Activated T-cell treated with anti-CD3 and anti-CD28 coated beads for 24 hours (primary cell): ENCODE measurements at regions not wholly inside any gene's neighbourhood (a gene's known extent, or its start where the extent isn't known, plus 50 kb on each side); places are given as distances from the start of the nearest gene placed in this dataset.

Experiments used
- DNase-seq: peaks from one replicate; pipeline ENCODE4 v3.0.0-alpha.2; 2020; ENCODE audit warnings: low read depth

GRCh38 chr1:56222914-56223540, 356.3 kb downstream of the PLPP3 start:
- DNase-seq = no peak

GRCh38 chr1:56220021-56220420, 359.3 kb downstream of the PLPP3 start:
- DNase-seq = no peak

GRCh38 chr1:56218023-56218422, 361.3 kb downstream of the PLPP3 start:
- no peak for DNase-seq

GRCh38 chr1:56216218-56216617, 363.1 kb downstream of the PLPP3 start:
- no peak for DNase-seq

GRCh38 chr1:56215771-56216170, 363.6 kb downstream of the PLPP3 start:
- no peak for DNase-seq

GRCh38 chr1:56215086-56215485, 364.3 kb downstream of the PLPP3 start:
- no peak for DNase-seq

- no peak for DNase-seq
Measured at GRCh38 chr1:56213068-56213467, 366.3 kb downstream of the PLPP3 start.

- no peak for DNase-seq
Measured at GRCh38 chr1:56212143-56212542, 367.2 kb downstream of the PLPP3 start.

GRCh38 chr1:56206391-56206790, 373.0 kb downstream of the PLPP3 start:
- no peak for DNase-seq

- DNase-seq = no peak
Measured at GRCh38 chr1:56204206-56204605, 375.2 kb downstream of the PLPP3 start.

- no peak for DNase-seq
Measured at GRCh38 chr1:56202796-56203492, 376.4 kb downstream of the PLPP3 start.

- no peak for DNase-seq
Measured at GRCh38 chr1:56202186-56202585, 377.2 kb downstream of the PLPP3 start.

GRCh38 chr1:56200896-56201295, 378.5 kb downstream of the PLPP3 start:
- DNase-seq = no peak

- DNase-seq = no peak
Measured at GRCh38 chr1:56200442-56200841, 378.9 kb downstream of the PLPP3 start.

GRCh38 chr1:56199956-56200355, 379.4 kb downstream of the PLPP3 start:
- DNase-seq = no peak

- no peak for DNase-seq
Measured at GRCh38 chr1:56199061-56199460, 380.3 kb downstream of the PLPP3 start.

- no peak for DNase-seq
Measured at GRCh38 chr1:56197946-56198345, 381.4 kb downstream of the PLPP3 start.

GRCh38 chr1:56196839-56197238, 382.5 kb downstream of the PLPP3 start:
- no peak for DNase-seq

GRCh38 chr1:56194701-56195300, 384.6 kb downstream of the PLPP3 start:
- DNase-seq = no peak

- DNase-seq = no peak
Measured at GRCh38 chr1:56193656-56194055, 385.7 kb downstream of the PLPP3 start.

GRCh38 chr1:56191369-56191768, 388.0 kb downstream of the PLPP3 start:
- no peak for DNase-seq

GRCh38 chr1:56190806-56191365, 388.5 kb downstream of the PLPP3 start:
- no peak for DNase-seq
